Activated naive CD8-positive, alpha-beta T cell (primary cell): ENCODE measurements at regions not wholly inside any gene's neighbourhood (a gene's known extent, or its start where the extent isn't known, plus 50 kb on each side); places are given as distances from the start of the nearest gene placed in this dataset.

ENCODE experiments used
- H3K27ac Mint-ChIP-seq: one replicate; pipeline ENCODE4 v1.8.0; 2021; ENCODE audit warnings: mixed read lengths
- H3K27me3 Mint-ChIP-seq: one replicate; pipeline ENCODE4 v1.8.0; 2021; ENCODE audit warnings: mixed read lengths
- H3K36me3 Mint-ChIP-seq: one replicate; pipeline ENCODE4 v1.8.0; 2021; ENCODE audit warnings: mixed read lengths
- H3K4me1 Mint-ChIP-seq: one replicate; pipeline ENCODE4 v1.8.0; 2021; ENCODE audit warnings: low read depth, mixed read lengths
- H3K4me3 Mint-ChIP-seq: one replicate; pipeline ENCODE4 v1.8.0; 2021; ENCODE audit warnings: mild to moderate bottlenecking, mixed read lengths
- H3K9me3 Mint-ChIP-seq: one replicate; pipeline ENCODE4 v1.8.0; 2021; ENCODE audit warnings: low read depth, mixed read lengths

GRCh38 chr16:86239381-86239780, 270.9 kb upstream of the FOXF1 start:
- no peaks in the 10 kb centered on the region for H3K4me1 Mint-ChIP-seq
- H3K27me3 Mint-ChIP-seq = peaks cover 24% of the 10 kb centered on the region
- H3K4me3 Mint-ChIP-seq = no peak overlapping the region
- no peak overlapping the region for H3K27ac Mint-ChIP-seq
- no peaks in the 10 kb centered on the region for H3K9me3 Mint-ChIP-seq
- no peaks in the 10 kb centered on the region for H3K36me3 Mint-ChIP-seq

- no peaks in the 10 kb centered on the region for H3K36me3 Mint-ChIP-seq
- no peak overlapping the region for H3K4me3 Mint-ChIP-seq
- H3K27me3 Mint-ChIP-seq = peaks cover 24% of the 10 kb centered on the region
- no peaks in the 10 kb centered on the region for H3K4me1 Mint-ChIP-seq
- H3K27ac Mint-ChIP-seq = no peak overlapping the region
- H3K9me3 Mint-ChIP-seq = no peaks in the 10 kb centered on the region
These were observed 269.5 kb upstream of the FOXF1 start for GRCh38 chr16:86240716-86241363.

- H3K27me3 Mint-ChIP-seq = peaks cover 24% of the 10 kb centered on the region
- H3K4me1 Mint-ChIP-seq = no peaks in the 10 kb centered on the region
- H3K27ac Mint-ChIP-seq = no peak overlapping the region
- no peak overlapping the region for H3K4me3 Mint-ChIP-seq
- no peaks in the 10 kb centered on the region for H3K9me3 Mint-ChIP-seq
- no peaks in the 10 kb centered on the region for H3K36me3 Mint-ChIP-seq
These were observed 268.6 kb upstream of the FOXF1 start for GRCh38 chr16:86241681-86242080.

- Mint-ChIP-seq H3K4me1 (no peaks in the 10 kb centered on the region), H3K36me3 (no peaks in the 10 kb centered on the region), H3K9me3 (no peaks in the 10 kb centered on the region), H3K4me3 (no peak overlapping the region), H3K27me3 (peaks cover 24% of the 10 kb centered on the region), H3K27ac (no peak overlapping the region)
These were observed 267.8 kb upstream of the FOXF1 start for GRCh38 chr16:86242244-86243122.

GRCh38 chr16:86243123-86243473, 267.2 kb upstream of the FOXF1 start:
- Mint-ChIP-seq H3K36me3 (no peaks in the 10 kb centered on the region), H3K27me3 (peaks cover 24% of the 10 kb centered on the region), H3K4me3 (no peak overlapping the region), H3K9me3 (no peaks in the 10 kb centered on the region), H3K4me1 (no peaks in the 10 kb centered on the region), H3K27ac (no peak overlapping the region)

- H3K4me1 Mint-ChIP-seq = no peaks in the 10 kb centered on the region
These were observed 266.7 kb upstream of the FOXF1 start for GRCh38 chr16:86243571-86244154.

GRCh38 chr16:86244158-86244557, 266.2 kb upstream of the FOXF1 start:
- Mint-ChIP-seq H3K4me1 (no peaks in the 10 kb centered on the region), H3K36me3 (no peaks in the 10 kb centered on the region), H3K27ac (no peak overlapping the region), H3K27me3 (peaks cover 26% of the 10 kb centered on the region), H3K9me3 (no peaks in the 10 kb centered on the region), H3K4me3 (no peak overlapping the region)

More at GRCh38 chr16:86243571-86244154, 266.7 kb upstream of the FOXF1 start:
- Mint-ChIP-seq H3K9me3 (no peaks in the 10 kb centered on the region), H3K36me3 (no peaks in the 10 kb centered on the region), H3K27me3 (peaks cover 26% of the 10 kb centered on the region), H3K4me3 (no peak overlapping the region), H3K27ac (no peak overlapping the region)

- Mint-ChIP-seq H3K36me3 (no peaks in the 10 kb centered on the region), H3K4me1 (no peaks in the 10 kb centered on the region), H3K4me3 (no peak overlapping the region), H3K9me3 (no peaks in the 10 kb centered on the region), H3K27me3 (peaks cover 26% of the 10 kb centered on the region), H3K27ac (no peak overlapping the region)
These were observed 265.4 kb upstream of the FOXF1 start for GRCh38 chr16:86244936-86245335.

GRCh38 chr16:86245351-86245750, 265.0 kb upstream of the FOXF1 start:
- no peaks in the 10 kb centered on the region for H3K9me3 Mint-ChIP-seq
- H3K4me1 Mint-ChIP-seq = no peaks in the 10 kb centered on the region
- H3K36me3 Mint-ChIP-seq = no peaks in the 10 kb centered on the region
- H3K4me3 Mint-ChIP-seq = no peak overlapping the region
- peaks cover 26% of the 10 kb centered on the region for H3K27me3 Mint-ChIP-seq
- no peak overlapping the region for H3K27ac Mint-ChIP-seq

- no peak overlapping the region for H3K4me3 Mint-ChIP-seq
- H3K27me3 Mint-ChIP-seq = peaks cover 22% of the 10 kb centered on the region
- no peak overlapping the region for H3K27ac Mint-ChIP-seq
- no peaks in the 10 kb centered on the region for H3K9me3 Mint-ChIP-seq
- no peaks in the 10 kb centered on the region for H3K36me3 Mint-ChIP-seq
- no peaks in the 10 kb centered on the region for H3K4me1 Mint-ChIP-seq
These were observed 264.4 kb upstream of the FOXF1 start for GRCh38 chr16:86245895-86246294.

- no peaks in the 10 kb centered on the region for H3K36me3 Mint-ChIP-seq
- H3K4me3 Mint-ChIP-seq = no peak overlapping the region
- no peaks in the 10 kb centered on the region for H3K4me1 Mint-ChIP-seq
- H3K9me3 Mint-ChIP-seq = no peaks in the 10 kb centered on the region
- H3K27me3 Mint-ChIP-seq = peaks cover 4% of the 10 kb centered on the region
- H3K27ac Mint-ChIP-seq = no peak overlapping the region
These were observed 261.9 kb upstream of the FOXF1 start for GRCh38 chr16:86248310-86248905.

- Mint-ChIP-seq H3K27ac (no peak overlapping the region), H3K4me1 (no peaks in the 10 kb centered on the region), H3K27me3 (peaks cover 2% of the 10 kb centered on the region)
These were observed 260.7 kb upstream of the FOXF1 start for GRCh38 chr16:86249631-86250030.

GRCh38 chr16:86251682-86252081, 258.6 kb upstream of the FOXF1 start:
- H3K4me3 Mint-ChIP-seq = no peak overlapping the region
- H3K27me3 Mint-ChIP-seq = peaks cover 7% of the 10 kb centered on the region
- H3K4me1 Mint-ChIP-seq = no peaks in the 10 kb centered on the region

More at GRCh38 chr16:86249631-86250030, 260.7 kb upstream of the FOXF1 start:
- no peaks in the 10 kb centered on the region for H3K36me3 Mint-ChIP-seq
- no peaks in the 10 kb centered on the region for H3K9me3 Mint-ChIP-seq
- no peak overlapping the region for H3K4me3 Mint-ChIP-seq

GRCh38 chr16:86252596-86252995, 257.7 kb upstream of the FOXF1 start:
- no peak overlapping the region for H3K4me3 Mint-ChIP-seq
- no peaks in the 10 kb centered on the region for H3K36me3 Mint-ChIP-seq
- no peak overlapping the region for H3K27ac Mint-ChIP-seq

More at GRCh38 chr16:86251682-86252081, 258.6 kb upstream of the FOXF1 start:
- H3K27ac Mint-ChIP-seq = no peak overlapping the region
- no peaks in the 10 kb centered on the region for H3K36me3 Mint-ChIP-seq
- H3K9me3 Mint-ChIP-seq = peaks cover 10% of the 10 kb centered on the region

GRCh38 chr16:86255966-86256365, 254.4 kb upstream of the FOXF1 start:
- H3K9me3 Mint-ChIP-seq = peaks cover 10% of the 10 kb centered on the region
- H3K27ac Mint-ChIP-seq = no peak overlapping the region
- H3K36me3 Mint-ChIP-seq = no peaks in the 10 kb centered on the region
- H3K4me1 Mint-ChIP-seq = no peaks in the 10 kb centered on the region
- H3K27me3 Mint-ChIP-seq = peaks cover 23% of the 10 kb centered on the region
- H3K4me3 Mint-ChIP-seq = no peak overlapping the region

More at GRCh38 chr16:86252596-86252995, 257.7 kb upstream of the FOXF1 start:
- Mint-ChIP-seq H3K27me3 (peaks cover 13% of the 10 kb centered on the region), H3K4me1 (no peaks in the 10 kb centered on the region), H3K9me3 (peaks cover 10% of the 10 kb centered on the region)
